GM19328 (cell line): ENCODE measurements at regions not wholly inside any gene's neighbourhood (a gene's known extent, or its start where the extent isn't known, plus 50 kb on each side); places are given as distances from the start of the nearest gene placed in this dataset.

Experiments
- ATAC-seq: cut with Tn5 transposase; IDR thresholded peaks from one replicate; pipeline ENCODE4 v1.9.1; 2021; ENCODE audit warnings: mild to moderate bottlenecking, moderate library complexity; ENCODE audit not compliant: unreplicated experiment

GRCh38 chr9:96089452-96090085, 212.4 kb downstream of the HSD17B3 start:
- ATAC-seq, result no peak

- no peak for ATAC-seq
These were observed 213.0 kb downstream of the ERCC6L2 start for GRCh38 chr9:96088510-96088909.

- ATAC-seq, result no peak
These were observed 212.3 kb downstream of the ERCC6L2 start for GRCh38 chr9:96087669-96088299.

GRCh38 chr9:96086936-96087571, 211.6 kb downstream of the ERCC6L2 start:
- no peak for ATAC-seq

GRCh38 chr9:96085491-96086143, 210.1 kb downstream of the ERCC6L2 start:
- ATAC-seq, result no peak

GRCh38 chr9:96084331-96084734, 208.8 kb downstream of the ERCC6L2 start:
- no peak for ATAC-seq

- no peak for ATAC-seq
These were observed 207.2 kb downstream of the ERCC6L2 start for GRCh38 chr9:96082516-96083232.

GRCh38 chr9:96080364-96080763, 204.9 kb downstream of the ERCC6L2 start:
- no peak for ATAC-seq

- no peak for ATAC-seq
These were observed 204.3 kb downstream of the ERCC6L2 start for GRCh38 chr9:96079779-96080178.

GRCh38 chr9:96078897-96079490, 203.5 kb downstream of the ERCC6L2 start:
- no peak for ATAC-seq

GRCh38 chr9:96075757-96076156, 200.3 kb downstream of the ERCC6L2 start:
- ATAC-seq, result no peak

- no peak for ATAC-seq
These were observed 199.6 kb downstream of the ERCC6L2 start for GRCh38 chr9:96075111-96075510.

- ATAC-seq, result no peak
These were observed 198.3 kb downstream of the ERCC6L2 start for GRCh38 chr9:96073531-96074480.

GRCh38 chr9:96072930-96073329, 197.4 kb downstream of the ERCC6L2 start:
- ATAC-seq, result no peak

GRCh38 chr9:96071815-96072124, 196.3 kb downstream of the ERCC6L2 start:
- ATAC-seq, result no peak

GRCh38 chr9:96071076-96071814, 195.8 kb downstream of the ERCC6L2 start:
- ATAC-seq, result no peak

- ATAC-seq, result no peak
These were observed 194.2 kb downstream of the ERCC6L2 start for GRCh38 chr9:96069629-96070220.

- no peak for ATAC-seq
These were observed 193.0 kb downstream of the ERCC6L2 start for GRCh38 chr9:96068511-96068910.

GRCh38 chr9:96067600-96067999, 192.1 kb downstream of the ERCC6L2 start:
- ATAC-seq, result no peak
